Neural cell (in vitro differentiated cells): ENCODE measurements at regions not wholly inside any gene's neighbourhood (a gene's known extent, or its start where the extent isn't known, plus 50 kb on each side); places are given as distances from the start of the nearest gene placed in this dataset.

Experiments used
- H2AFZ ChIP-seq: fragments of 200-600, 300-800 bp; sonication (generic), shearing (Covaris generic); 2 replicates; pipeline ENCODE4 v1.6.0; 2014; ENCODE audit warnings: low read depth, mild to moderate bottlenecking, antibody characterized with exemption, low read length, moderate library complexity
- H3F3A ChIP-seq: fragments of 200-600 bp; shearing (Covaris generic); 2 replicates; pipeline ENCODE4 v1.6.1; 2016; ENCODE audit warnings: mild to moderate bottlenecking, moderate library complexity, mixed read lengths, antibody characterized with exemption, low read length; ENCODE audit not compliant: insufficient read depth, poor library complexity, severe bottlenecking
- H3K27ac ChIP-seq: fragments of 200-600, 300-800 bp; sonication (generic), shearing (Covaris generic); 2 replicates; pipeline ENCODE4 v1.5.1; 2014; ENCODE audit warnings: mild to moderate bottlenecking, low read length, moderate library complexity
- H3K27me3 ChIP-seq: fragments of 300-800, 200-600 bp; sonication (generic), shearing (Covaris generic); 2 replicates; pipeline ENCODE4 v1.6.0; 2014; ENCODE audit warnings: mild to moderate bottlenecking, low read depth, low read length, moderate library complexity; ENCODE audit not compliant: insufficient read depth
- H3K36me3 ChIP-seq: fragments of 300-800, 200-600 bp; sonication (generic), shearing (Covaris generic); 2 replicates; pipeline ENCODE4 v1.5.1; 2014; ENCODE audit warnings: mild to moderate bottlenecking, antibody characterized with exemption, low read length, moderate library complexity; ENCODE audit not compliant: insufficient read depth
- H3K4me2 ChIP-seq: fragments of 300-800, 200-600 bp; sonication (generic), shearing (Covaris generic); 2 replicates; pipeline ENCODE4 v1.6.0; 2014; ENCODE audit warnings: mild to moderate bottlenecking, low read length
- H3K4me3 ChIP-seq: fragments of 300-800, 200-600 bp; sonication (generic), shearing (Covaris generic); 2 replicates; pipeline ENCODE4 v1.5.1; 2014; ENCODE audit warnings: mild to moderate bottlenecking, low read length, moderate library complexity
- H3K79me2 ChIP-seq: fragments of 200-600 bp; shearing (Covaris generic); replicated peaks from 2 replicates; pipeline ENCODE4 v1.6.0; 2014; ENCODE audit warnings: mild to moderate bottlenecking, low read length, moderate library complexity; ENCODE audit not compliant: insufficient read depth
- H3K9ac ChIP-seq: fragments of 300-800, 200-600 bp; sonication (generic), shearing (Covaris generic); 2 replicates; pipeline ENCODE4 v1.6.1; 2016; ENCODE audit warnings: mild to moderate bottlenecking, low read length, mixed read lengths
- H3K9me2 ChIP-seq: fragments of 200-600 bp; shearing (Covaris generic); 2 replicates; pipeline ENCODE4 v1.6.1; 2016; ENCODE audit warnings: mild to moderate bottlenecking, low read length, mixed read lengths; ENCODE audit not compliant: insufficient read depth
- H3K9me3 ChIP-seq: fragments of 200-600, 300-800 bp; sonication (generic), shearing (Covaris generic); 2 replicates; pipeline ENCODE4 v1.6.1; 2016; ENCODE audit warnings: mild to moderate bottlenecking, mixed run types, low read length, moderate library complexity, mixed read lengths
- H4K20me1 ChIP-seq: fragments of 200-600 bp; shearing (Covaris generic); 2 replicates; pipeline ENCODE4 v1.6.1; 2016; ENCODE audit warnings: mild to moderate bottlenecking, mixed run types; ENCODE audit not compliant: insufficient read depth
- EP300 ChIP-seq: fragments of 450-650 bp; conservative IDR thresholded peaks from 2 replicates; pipeline ENCODE4 v1.6.1; 2014; ENCODE audit warnings: antibody characterized with exemption, mild to moderate bottlenecking, moderate library complexity; ENCODE audit not compliant: poor library complexity, severe bottlenecking
- EZH2 ChIP-seq: fragments of 200-600, 300-800 bp; shearing (Covaris generic), sonication (generic); IDR thresholded peaks from 2 replicates; pipeline ENCODE4 v1.6.1; 2014; ENCODE audit warnings: antibody characterized with exemption, low read length, borderline replicate concordance, mild to moderate bottlenecking; ENCODE audit not compliant: insufficient read depth, poor library complexity, severe bottlenecking
- MXI1 ChIP-seq: fragments of 450-650 bp; conservative IDR thresholded peaks from 2 replicates; pipeline ENCODE4 v1.6.1; 2014; ENCODE audit warnings: antibody characterized with exemption, mild to moderate bottlenecking; ENCODE audit not compliant: poor library complexity, severe bottlenecking
- POLR2AphosphoS5 ChIP-seq: IDR thresholded peaks from 2 replicates; pipeline ENCODE4 v1.6.1; 2012
- RAD21 ChIP-seq: fragments of 450-650 bp; conservative IDR thresholded peaks from 2 replicates; pipeline ENCODE4 v1.6.1; 2014; ENCODE audit warnings: antibody characterized with exemption, mild to moderate bottlenecking, moderate library complexity
- SMC3 ChIP-seq: fragments of 450-650 bp; conservative IDR thresholded peaks from 2 replicates; pipeline ENCODE4 v1.6.1; 2014; ENCODE audit warnings: antibody characterized with exemption, mild to moderate bottlenecking, moderate library complexity; ENCODE audit not compliant: poor library complexity
- TAF1 ChIP-seq: IDR thresholded peaks from 2 replicates; pipeline ENCODE4 v1.6.1; 2012; ENCODE audit warnings: low read depth
- TF ChIP-seq, protein P1 (sequence below): fragments of 450-650 bp; IDR thresholded peaks from 2 replicates; pipeline ENCODE4 v1.5.1; 2014; ENCODE audit warnings: antibody characterized with exemption, mild to moderate bottlenecking, moderate library complexity; ENCODE audit not compliant: poor library complexity, severe bottlenecking
- TF ChIP-seq, protein P2 (sequence below): IDR thresholded peaks from 2 replicates; pipeline ENCODE4 v1.6.1; 2012; ENCODE audit warnings: borderline replicate concordance

DNA sequence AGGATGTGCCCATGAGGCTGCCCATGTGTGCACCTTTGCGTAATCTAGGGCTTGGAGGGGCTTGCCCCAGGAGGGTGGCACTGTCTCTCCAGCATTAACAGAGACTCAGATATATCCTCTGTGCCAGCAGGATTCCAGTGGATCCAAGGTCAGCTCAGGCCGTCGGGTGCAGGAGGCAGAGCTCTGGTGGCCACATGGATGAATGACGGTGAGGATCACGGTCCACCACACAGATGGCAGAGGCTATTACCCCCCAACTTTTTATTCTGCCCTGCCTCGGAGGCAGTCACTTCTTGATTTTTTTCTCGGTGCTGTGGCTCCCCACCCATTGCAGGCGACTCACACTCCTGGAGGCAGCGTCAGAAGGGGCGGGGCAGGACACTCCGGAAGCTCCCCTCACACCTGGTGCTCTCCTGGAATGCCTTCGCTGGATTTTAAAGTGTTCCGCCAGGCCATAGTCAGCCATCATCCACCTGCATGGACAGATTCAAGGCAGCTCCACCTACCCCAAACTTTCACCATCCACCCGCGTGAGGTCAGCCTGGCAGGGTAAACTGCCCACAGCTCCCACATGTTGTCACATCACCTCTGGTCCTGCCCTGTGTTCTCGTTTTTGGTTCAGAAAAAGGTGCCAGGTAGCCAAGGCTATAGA, 602.9 kb upstream of the RAB6C start:
- Histone ChIP-seq H3K27me3 (no peaks in the 10 kb centered on the region), H3K9ac (no peak overlapping the region), H3K9me2 (no peaks in the 10 kb centered on the region), H3K36me3 (no peaks in the 10 kb centered on the region), H4K20me1 (no peaks in the 10 kb centered on the region), H3K79me2 (no peaks in the 10 kb centered on the region), H3K27ac (no peak overlapping the region), H3F3A (no peaks in the 10 kb centered on the region), H3K4me2 (no peak overlapping the region), H2AFZ (no peak overlapping the region), H3K4me3 (no peak overlapping the region), H3K9me3 (no peaks in the 10 kb centered on the region)
- no peak for TF ChIP-seq MXI1
- no peak for TF ChIP-seq RAD21
- TF ChIP-seq SMC3: no peak
- no peak for TF ChIP-seq TAF1
- no peak for TF ChIP-seq EZH2
- TF ChIP-seq, protein P1, sequence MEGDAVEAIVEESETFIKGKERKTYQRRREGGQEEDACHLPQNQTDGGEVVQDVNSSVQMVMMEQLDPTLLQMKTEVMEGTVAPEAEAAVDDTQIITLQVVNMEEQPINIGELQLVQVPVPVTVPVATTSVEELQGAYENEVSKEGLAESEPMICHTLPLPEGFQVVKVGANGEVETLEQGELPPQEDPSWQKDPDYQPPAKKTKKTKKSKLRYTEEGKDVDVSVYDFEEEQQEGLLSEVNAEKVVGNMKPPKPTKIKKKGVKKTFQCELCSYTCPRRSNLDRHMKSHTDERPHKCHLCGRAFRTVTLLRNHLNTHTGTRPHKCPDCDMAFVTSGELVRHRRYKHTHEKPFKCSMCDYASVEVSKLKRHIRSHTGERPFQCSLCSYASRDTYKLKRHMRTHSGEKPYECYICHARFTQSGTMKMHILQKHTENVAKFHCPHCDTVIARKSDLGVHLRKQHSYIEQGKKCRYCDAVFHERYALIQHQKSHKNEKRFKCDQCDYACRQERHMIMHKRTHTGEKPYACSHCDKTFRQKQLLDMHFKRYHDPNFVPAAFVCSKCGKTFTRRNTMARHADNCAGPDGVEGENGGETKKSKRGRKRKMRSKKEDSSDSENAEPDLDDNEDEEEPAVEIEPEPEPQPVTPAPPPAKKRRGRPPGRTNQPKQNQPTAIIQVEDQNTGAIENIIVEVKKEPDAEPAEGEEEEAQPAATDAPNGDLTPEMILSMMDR: no peak
- no peak for TF ChIP-seq POLR2AphosphoS5
- no peak for TF ChIP-seq EP300
- TF ChIP-seq, protein P2, sequence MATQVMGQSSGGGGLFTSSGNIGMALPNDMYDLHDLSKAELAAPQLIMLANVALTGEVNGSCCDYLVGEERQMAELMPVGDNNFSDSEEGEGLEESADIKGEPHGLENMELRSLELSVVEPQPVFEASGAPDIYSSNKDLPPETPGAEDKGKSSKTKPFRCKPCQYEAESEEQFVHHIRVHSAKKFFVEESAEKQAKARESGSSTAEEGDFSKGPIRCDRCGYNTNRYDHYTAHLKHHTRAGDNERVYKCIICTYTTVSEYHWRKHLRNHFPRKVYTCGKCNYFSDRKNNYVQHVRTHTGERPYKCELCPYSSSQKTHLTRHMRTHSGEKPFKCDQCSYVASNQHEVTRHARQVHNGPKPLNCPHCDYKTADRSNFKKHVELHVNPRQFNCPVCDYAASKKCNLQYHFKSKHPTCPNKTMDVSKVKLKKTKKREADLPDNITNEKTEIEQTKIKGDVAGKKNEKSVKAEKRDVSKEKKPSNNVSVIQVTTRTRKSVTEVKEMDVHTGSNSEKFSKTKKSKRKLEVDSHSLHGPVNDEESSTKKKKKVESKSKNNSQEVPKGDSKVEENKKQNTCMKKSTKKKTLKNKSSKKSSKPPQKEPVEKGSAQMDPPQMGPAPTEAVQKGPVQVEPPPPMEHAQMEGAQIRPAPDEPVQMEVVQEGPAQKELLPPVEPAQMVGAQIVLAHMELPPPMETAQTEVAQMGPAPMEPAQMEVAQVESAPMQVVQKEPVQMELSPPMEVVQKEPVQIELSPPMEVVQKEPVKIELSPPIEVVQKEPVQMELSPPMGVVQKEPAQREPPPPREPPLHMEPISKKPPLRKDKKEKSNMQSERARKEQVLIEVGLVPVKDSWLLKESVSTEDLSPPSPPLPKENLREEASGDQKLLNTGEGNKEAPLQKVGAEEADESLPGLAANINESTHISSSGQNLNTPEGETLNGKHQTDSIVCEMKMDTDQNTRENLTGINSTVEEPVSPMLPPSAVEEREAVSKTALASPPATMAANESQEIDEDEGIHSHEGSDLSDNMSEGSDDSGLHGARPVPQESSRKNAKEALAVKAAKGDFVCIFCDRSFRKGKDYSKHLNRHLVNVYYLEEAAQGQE: no peak

DNA sequence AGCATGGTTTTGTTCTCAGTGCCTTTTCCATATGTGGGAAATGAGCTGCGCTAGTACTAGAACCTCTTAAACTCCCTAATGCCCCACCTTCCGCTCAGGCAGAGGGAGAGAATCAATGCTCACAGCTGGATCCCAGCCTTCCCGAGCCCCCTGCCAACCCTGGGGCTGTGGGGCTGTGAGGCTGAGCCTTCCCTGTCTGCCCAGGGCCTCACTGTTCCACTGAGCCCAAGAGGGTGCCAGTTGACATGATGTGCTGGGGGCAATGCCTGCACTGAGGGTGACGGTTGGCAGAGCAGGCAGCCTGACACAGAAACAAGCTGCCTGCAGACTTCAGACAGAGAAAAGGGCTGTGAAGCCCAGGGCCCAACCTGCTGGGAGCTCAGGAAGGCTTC, 602.4 kb upstream of the RAB6C start:
- Histone ChIP-seq H3K4me2 (no peak overlapping the region), H3K4me3 (no peak overlapping the region), H3K9ac (no peak overlapping the region), H3K9me3 (no peaks in the 10 kb centered on the region), H3K36me3 (no peaks in the 10 kb centered on the region), H3K79me2 (no peaks in the 10 kb centered on the region), H3K27ac (no peak overlapping the region), H4K20me1 (no peaks in the 10 kb centered on the region), H3F3A (no peaks in the 10 kb centered on the region), H3K9me2 (no peaks in the 10 kb centered on the region), H3K27me3 (no peaks in the 10 kb centered on the region), H2AFZ (no peak overlapping the region)
- TF ChIP-seq, protein P2: no peak
